ENCODE measurements at regions not wholly inside any gene's neighbourhood (a gene's known extent, or its start where the extent isn't known, plus 50 kb on each side); places are given as distances from the start of the nearest gene placed in this dataset.
A peak's percentile ranks its signal among the peaks of the same experiment; 100 is the strongest.
"Not testable (repeated sequence)": the region's sequence is repeated elsewhere in the genome, so short reads cannot be mapped to it uniquely, and the experiment has no call there.

DNA sequence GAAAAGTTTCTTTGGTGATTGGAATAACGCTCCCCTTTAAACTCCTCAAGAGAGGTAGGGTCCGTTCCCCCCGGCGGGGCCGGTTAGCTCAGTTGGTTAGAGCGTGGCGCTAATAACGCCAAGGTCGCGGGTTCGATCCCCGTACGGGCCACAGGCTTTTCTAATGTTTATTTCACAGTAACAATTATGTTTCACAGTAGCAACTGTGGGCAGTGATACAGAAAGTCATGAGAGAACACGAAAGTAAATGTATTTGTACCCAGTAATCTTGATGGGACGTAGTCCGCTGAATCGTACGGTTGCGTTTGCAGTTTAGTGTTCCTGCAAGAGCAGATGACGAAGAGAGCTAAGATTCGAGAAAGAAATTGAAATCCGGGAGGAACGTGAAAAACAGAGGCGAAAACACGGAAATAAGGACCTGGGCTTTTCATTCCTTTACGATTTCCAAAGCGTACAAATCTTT lies 505.5 kb downstream of the PRIM2 start (continued):
- no peak for TF ChIP-seq NFIC (IDR thresholded peaks at IDR 0.05; ENCODE audit: borderline replicate concordance)
- no peak for TF ChIP-seq USF2 (IDR thresholded peaks at IDR 0.05; ENCODE audit: borderline replicate concordance, low read depth, low read length)
- no peak for TF ChIP-seq IRF3 (IDR thresholded peaks at IDR 0.05; ENCODE audit: low read depth, low read length)

- H3K9me2 ChIP-seq; CTCF ChIA-PET; H3K4me3 ChIP-seq (ENCODE audit: low read depth in 2 of 2, low read length in 1 of 2); H3K9ac ChIP-seq; POLR2A ChIA-PET; H3K4me1 ChIP-seq (ENCODE audit: control insufficient read depth in 1 of 2, insufficient read depth in 2 of 2, low read depth in 1 of 2, low read length in 1 of 2); H3K36me3 ChIP-seq (replicated peaks in 1 of 2; ENCODE audit: control insufficient read depth in 1 of 2, insufficient read depth in 2 of 2, low read length in 1 of 2); H3K9me3 ChIP-seq; H3K79me2 ChIP-seq (ENCODE audit: insufficient read depth); H4K20me1 ChIP-seq (ENCODE audit: insufficient read depth); H3K4me2 ChIP-seq; H3K27me3 ChIP-seq (ENCODE audit: insufficient read depth); H3F3A ChIP-seq (replicated peaks; ENCODE audit: insufficient read depth); DNase-seq; H2AFZ ChIP-seq (ENCODE audit: low read depth); H3K27ac ChIP-seq (ENCODE audit: low read depth in 2 of 2, low read length in 1 of 2): not testable (repeated sequence)
- 3% methylated on average over 8 of the region's 9 CpGs for WGBS (ENCODE audit: low lambda C conversion rate)
Measured at GRCh38 chr6:57837622-57838209, 520.3 kb downstream of the PRIM2 start.

GRCh38 chr6:57841551-57841950 lies 524.1 kb downstream of the PRIM2 start:
- H3K9ac ChIP-seq; H3K27ac ChIP-seq (ENCODE audit: low read depth in 2 of 2, low read length in 1 of 2); H2AFZ ChIP-seq (ENCODE audit: low read depth); H3K4me1 ChIP-seq (ENCODE audit: control insufficient read depth in 1 of 2, insufficient read depth in 2 of 2, low read depth in 1 of 2, low read length in 1 of 2); POLR2A ChIA-PET; H3K9me3 ChIP-seq; H4K20me1 ChIP-seq (ENCODE audit: insufficient read depth); H3K4me3 ChIP-seq (ENCODE audit: low read depth in 2 of 2, low read length in 1 of 2); H3K79me2 ChIP-seq (ENCODE audit: insufficient read depth); H3F3A ChIP-seq (replicated peaks; ENCODE audit: insufficient read depth); DNase-seq; H3K9me2 ChIP-seq; CTCF ChIA-PET; H3K4me2 ChIP-seq; H3K36me3 ChIP-seq (replicated peaks in 1 of 2; ENCODE audit: control insufficient read depth in 1 of 2, insufficient read depth in 2 of 2, low read length in 1 of 2): not testable (repeated sequence)
- 28% methylated on average over 6 of the region's 6 CpGs for WGBS (ENCODE audit: low lambda C conversion rate)
- peaks cover 17% of the 10 kb centered on the region; the same call in 1 of the 2 replicates for H3K27me3 ChIP-seq (ENCODE audit: insufficient read depth)

- 11% methylated on average over 6 of the region's 44 CpGs for WGBS (ENCODE audit: low lambda C conversion rate)
Measured at GRCh38 chr6:57853745-57854407, 536.4 kb downstream of the PRIM2 start.

More at GRCh38 chr6:57853745-57854407, 536.4 kb downstream of the PRIM2 start:
- H3K4me3 ChIP-seq (ENCODE audit: low read depth in 2 of 2, low read length in 1 of 2); POLR2A ChIA-PET; H3K4me2 ChIP-seq; H3K27ac ChIP-seq (ENCODE audit: low read depth in 2 of 2, low read length in 1 of 2); H3K36me3 ChIP-seq (replicated peaks in 1 of 2; ENCODE audit: control insufficient read depth in 1 of 2, insufficient read depth in 2 of 2, low read length in 1 of 2); H3K4me1 ChIP-seq (ENCODE audit: control insufficient read depth in 1 of 2, insufficient read depth in 2 of 2, low read depth in 1 of 2, low read length in 1 of 2); H3K9me3 ChIP-seq; H3K9me2 ChIP-seq; H3K27me3 ChIP-seq (ENCODE audit: insufficient read depth); H3F3A ChIP-seq (replicated peaks; ENCODE audit: insufficient read depth); H4K20me1 ChIP-seq (ENCODE audit: insufficient read depth); H3K79me2 ChIP-seq (ENCODE audit: insufficient read depth); H3K9ac ChIP-seq; H2AFZ ChIP-seq (ENCODE audit: low read depth); CTCF ChIA-PET: not testable (repeated sequence)
- TF ChIP-seq, protein P1, sequence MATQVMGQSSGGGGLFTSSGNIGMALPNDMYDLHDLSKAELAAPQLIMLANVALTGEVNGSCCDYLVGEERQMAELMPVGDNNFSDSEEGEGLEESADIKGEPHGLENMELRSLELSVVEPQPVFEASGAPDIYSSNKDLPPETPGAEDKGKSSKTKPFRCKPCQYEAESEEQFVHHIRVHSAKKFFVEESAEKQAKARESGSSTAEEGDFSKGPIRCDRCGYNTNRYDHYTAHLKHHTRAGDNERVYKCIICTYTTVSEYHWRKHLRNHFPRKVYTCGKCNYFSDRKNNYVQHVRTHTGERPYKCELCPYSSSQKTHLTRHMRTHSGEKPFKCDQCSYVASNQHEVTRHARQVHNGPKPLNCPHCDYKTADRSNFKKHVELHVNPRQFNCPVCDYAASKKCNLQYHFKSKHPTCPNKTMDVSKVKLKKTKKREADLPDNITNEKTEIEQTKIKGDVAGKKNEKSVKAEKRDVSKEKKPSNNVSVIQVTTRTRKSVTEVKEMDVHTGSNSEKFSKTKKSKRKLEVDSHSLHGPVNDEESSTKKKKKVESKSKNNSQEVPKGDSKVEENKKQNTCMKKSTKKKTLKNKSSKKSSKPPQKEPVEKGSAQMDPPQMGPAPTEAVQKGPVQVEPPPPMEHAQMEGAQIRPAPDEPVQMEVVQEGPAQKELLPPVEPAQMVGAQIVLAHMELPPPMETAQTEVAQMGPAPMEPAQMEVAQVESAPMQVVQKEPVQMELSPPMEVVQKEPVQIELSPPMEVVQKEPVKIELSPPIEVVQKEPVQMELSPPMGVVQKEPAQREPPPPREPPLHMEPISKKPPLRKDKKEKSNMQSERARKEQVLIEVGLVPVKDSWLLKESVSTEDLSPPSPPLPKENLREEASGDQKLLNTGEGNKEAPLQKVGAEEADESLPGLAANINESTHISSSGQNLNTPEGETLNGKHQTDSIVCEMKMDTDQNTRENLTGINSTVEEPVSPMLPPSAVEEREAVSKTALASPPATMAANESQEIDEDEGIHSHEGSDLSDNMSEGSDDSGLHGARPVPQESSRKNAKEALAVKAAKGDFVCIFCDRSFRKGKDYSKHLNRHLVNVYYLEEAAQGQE (IDR thresholded peaks at IDR 0.05; ENCODE audit: low read depth, low read length), result peak; percentile 60; the same call in 1 of the 2 replicates
- DNase-seq, result peak; percentile 16

All from SK-N-SH (cell line).